Panc1 (cell line): ENCODE measurements at regions not wholly inside any gene's neighbourhood (a gene's known extent, or its start where the extent isn't known, plus 50 kb on each side); places are given as distances from the start of the nearest gene placed in this dataset.

ENCODE experiments used
- CTCF ChIP-seq: fragments of 450-650 bp; IDR thresholded peaks from 2 replicates; pipeline ENCODE4 v1.5.1; 2017; ENCODE audit warnings: mild to moderate bottlenecking
- POLR2AphosphoS5 ChIP-seq: IDR thresholded peaks from 2 replicates; pipeline ENCODE4 v1.6.1; 2012; ENCODE audit warnings: mild to moderate bottlenecking, low read depth, low read length, moderate library complexity
- REST ChIP-seq, 2 experiments: IDR thresholded peaks; 2 replicates each; pipeline ENCODE4 v1.6.1; 2011 to 2012; ENCODE audit warnings: low read depth in 2 of 2, control low read depth in 1 of 2, low read length in 1 of 2, mild to moderate bottlenecking in 1 of 2, moderate library complexity in 1 of 2; ENCODE audit not compliant: insufficient read depth in 1 of 2
- SIN3A ChIP-seq: IDR thresholded peaks from 2 replicates; pipeline ENCODE4 v1.6.1; 2012; ENCODE audit warnings: low read depth, mild to moderate bottlenecking, low read length, moderate library complexity, borderline replicate concordance; ENCODE audit not compliant: insufficient read depth
- TCF7L2 ChIP-seq: IDR thresholded peaks from 2 replicates; pipeline ENCODE4 v1.6.1; 2011; ENCODE audit warnings: mild to moderate bottlenecking, low read depth, low read length, inconsistent platforms

- no peak for TF ChIP-seq CTCF
- no peak for TF ChIP-seq POLR2AphosphoS5
- TF ChIP-seq REST (IDR thresholded peaks at IDR 0.05; ENCODE audit: insufficient read depth in 1 of 2, low read depth in 2 of 2, low read length in 1 of 2), result no peak
- no peak for TF ChIP-seq TCF7L2
- no peak for TF ChIP-seq SIN3A
Measured at GRCh38 chr6:140744659-140745320, 1370.3 kb upstream of the CITED2 start.
